ENCODE measurements at regions not wholly inside any gene's neighbourhood (a gene's known extent, or its start where the extent isn't known, plus 50 kb on each side); places are given as distances from the start of the nearest gene placed in this dataset.

GRCh38 chr4:25525896-25526295 is 129.8 kb upstream of the SLC34A2 start:
- DNase-seq (ENCODE audit: low spot score): no peak
- intact Hi-C loops (cut with DNase I): no loop called here

GRCh38 chr4:25527034-25527433 is 128.6 kb upstream of the SLC34A2 start:
- no peak for DNase-seq (ENCODE audit: low spot score)
- intact Hi-C loops (cut with DNase I): no loop called here

- DNase-seq (ENCODE audit: low spot score): no peak
- intact Hi-C loops (cut with DNase I): no loop called here
Measured at GRCh38 chr4:25528391-25528790, 127.3 kb upstream of the SLC34A2 start.

- intact Hi-C loops (cut with DNase I): no loop called here
- no peak for DNase-seq (ENCODE audit: low spot score)
Measured at GRCh38 chr4:25531272-25531671, 124.4 kb upstream of the SLC34A2 start.

- intact Hi-C loops (cut with DNase I): no loop called here
- DNase-seq (ENCODE audit: low spot score): no peak
Measured at GRCh38 chr4:25532591-25532990, 123.1 kb upstream of the SLC34A2 start.

- intact Hi-C loops (cut with DNase I): no loop called here
- no peak for DNase-seq (ENCODE audit: low spot score)
Measured at GRCh38 chr4:25533256-25533655, 122.4 kb upstream of the SLC34A2 start.

- intact Hi-C loops (cut with DNase I): no loop called here
- no peak for DNase-seq (ENCODE audit: low spot score)
Measured at GRCh38 chr4:25535278-25535677, 120.4 kb upstream of the SLC34A2 start.

- intact Hi-C loops (cut with DNase I): no loop called here
- DNase-seq (ENCODE audit: low spot score): no peak
Measured at GRCh38 chr4:25535701-25536473, 119.8 kb upstream of the SLC34A2 start.

- no peak for DNase-seq (ENCODE audit: low spot score)
- intact Hi-C loops (cut with DNase I): no loop called here
Measured at GRCh38 chr4:25536564-25537320, 118.9 kb upstream of the SLC34A2 start.

- intact Hi-C loops (cut with DNase I): no loop called here
- DNase-seq (ENCODE audit: low spot score): no peak
Measured at GRCh38 chr4:25538430-25538829, 117.2 kb upstream of the SLC34A2 start.

GRCh38 chr4:25539241-25539640 is 116.4 kb upstream of the SLC34A2 start:
- no peak for DNase-seq (ENCODE audit: low spot score)
- intact Hi-C loops (cut with DNase I): no loop called here

GRCh38 chr4:25540734-25541133 is 114.9 kb upstream of the SLC34A2 start:
- DNase-seq (ENCODE audit: low spot score): no peak
- intact Hi-C loops (cut with DNase I): no loop called here

GRCh38 chr4:25547343-25547742 is 108.3 kb upstream of the SLC34A2 start:
- intact Hi-C loops (cut with DNase I): no loop called here
- DNase-seq (ENCODE audit: low spot score): no peak

GRCh38 chr4:25549413-25549812 is 106.2 kb upstream of the SLC34A2 start:
- no peak for DNase-seq (ENCODE audit: low spot score)
- intact Hi-C loops (cut with DNase I): no loop called here

- intact Hi-C loops (cut with DNase I): no loop called here
- no peak for DNase-seq (ENCODE audit: low spot score)
Measured at GRCh38 chr4:25550376-25551030, 105.1 kb upstream of the SLC34A2 start.

- intact Hi-C loops (cut with DNase I): no loop called here
- no peak for DNase-seq (ENCODE audit: low spot score)
Measured at GRCh38 chr4:25551605-25552004, 104.0 kb upstream of the SLC34A2 start.

GRCh38 chr4:25552580-25553271 is 102.9 kb upstream of the SLC34A2 start:
- intact Hi-C loops (cut with DNase I): no loop called here
- DNase-seq (ENCODE audit: low spot score): peak; percentile 20

GRCh38 chr4:25559508-25559907 is 96.1 kb upstream of the SLC34A2 start:
- no peak for DNase-seq (ENCODE audit: low spot score)
- intact Hi-C loops (cut with DNase I): no loop called here

- no peak for DNase-seq (ENCODE audit: low spot score)
- intact Hi-C loops (cut with DNase I): no loop called here
Measured at GRCh38 chr4:25560605-25561004, 95.0 kb upstream of the SLC34A2 start.

- intact Hi-C loops (cut with DNase I): no loop called here
- DNase-seq (ENCODE audit: low spot score): peak; percentile 64
Measured at GRCh38 chr4:25563071-25563564, 92.5 kb upstream of the SLC34A2 start.

Data from posterior vena cava (tissue), 2 donors.